ENCODE measurements at regions not wholly inside any gene's neighbourhood (a gene's known extent, or its start where the extent isn't known, plus 50 kb on each side); places are given as distances from the start of the nearest gene placed in this dataset.

- no peak for DNase-seq
Observed at GRCh38 chr10:69684020-69684980, 54.3 kb downstream of the FAM241B start.

GRCh38 chr10:69684981-69685353 is 54.9 kb downstream of the FAM241B start:
- no peak for DNase-seq

GRCh38 chr10:69685426-69685801 is 55.4 kb downstream of the FAM241B start:
- no peak for DNase-seq

GRCh38 chr10:69685802-69686585 is 55.9 kb downstream of the FAM241B start:
- no peak for DNase-seq

- DNase-seq, result no peak
Observed at GRCh38 chr10:69686866-69687265, 56.8 kb downstream of the FAM241B start.

GRCh38 chr10:69687426-69687825 is 57.4 kb downstream of the FAM241B start:
- DNase-seq, result no peak

- no peak for DNase-seq
Observed at GRCh38 chr10:69692267-69692666, 62.2 kb downstream of the FAM241B start.

- DNase-seq, result no peak
Observed at GRCh38 chr10:69692891-69693290, 62.8 kb downstream of the FAM241B start.

GRCh38 chr10:69693886-69694285 is 63.8 kb downstream of the FAM241B start:
- no peak for DNase-seq

GRCh38 chr10:69696073-69696731 is 66.2 kb downstream of the FAM241B start:
- DNase-seq, result no peak

- DNase-seq, result no peak
Observed at GRCh38 chr10:69697006-69697405, 67.0 kb downstream of the FAM241B start.

- no peak for DNase-seq
Observed at GRCh38 chr10:69703256-69703655, 73.2 kb downstream of the FAM241B start.

GRCh38 chr10:69703766-69704630 is 74.0 kb downstream of the FAM241B start:
- no peak for DNase-seq

- DNase-seq, result no peak
Observed at GRCh38 chr10:69709366-69709941, 79.4 kb downstream of the FAM241B start.

- no peak for DNase-seq
Observed at GRCh38 chr10:69710008-69710888, 80.2 kb downstream of the FAM241B start.

GRCh38 chr10:69712342-69712741 is 82.3 kb downstream of the FAM241B start:
- no peak for DNase-seq

GRCh38 chr10:69714572-69714971 is 84.5 kb downstream of the FAM241B start:
- DNase-seq, result no peak

GRCh38 chr10:69715156-69715898 is 85.3 kb downstream of the FAM241B start:
- no peak for DNase-seq

GRCh38 chr10:69715899-69716606 is 85.7 kb upstream of the COL13A1 start:
- no peak for DNase-seq
